ENCODE measurements at regions not wholly inside any gene's neighbourhood (a gene's known extent, or its start where the extent isn't known, plus 50 kb on each side); places are given as distances from the start of the nearest gene placed in this dataset.

GRCh38 chr3:193857996-193858395 is 265.0 kb downstream of the OPA1 start:
- Histone ChIP-seq H3K4me1 (ENCODE audit: insufficient read depth, low read length) (no peaks in the 10 kb centered on the region), H3K9me3 (ENCODE audit: low read length) (no peaks in the 10 kb centered on the region), H3K4me3 (ENCODE audit: low read length) (no peak overlapping the region), H3K36me3 (ENCODE audit: insufficient read depth, low read length) (no peaks in the 10 kb centered on the region), H3K27ac (ENCODE audit: low read depth, low read length) (no peak overlapping the region), H3K27me3 (ENCODE audit: insufficient read depth, low read length, poor library complexity, severe bottlenecking) (no peaks in the 10 kb centered on the region)
- H3K4me1 Mint-ChIP-seq, result no peaks in the 10 kb centered on the region
- ChIA-PET POLR2A (no interaction called here), CTCF (no interaction called here)
- DNase-seq, result no peak
- no peaks in the 10 kb centered on the region for H3K36me3 Mint-ChIP-seq
- H3K27ac Mint-ChIP-seq, result no peak overlapping the region
- no peak overlapping the region for H3K4me3 Mint-ChIP-seq
- H3K9me3 Mint-ChIP-seq, result no peaks in the 10 kb centered on the region
- H3K27me3 Mint-ChIP-seq, result peaks cover 0 to 1% of the 10 kb centered on the region in 2 donors

- H3K27ac ChIP-seq (ENCODE audit: low read depth, low read length), result no peak overlapping the region
- no peaks in the 10 kb centered on the region for H3K9me3 ChIP-seq (ENCODE audit: low read length)
- CTCF ChIA-PET, result no interaction called here
- no peaks in the 10 kb centered on the region for H3K27me3 ChIP-seq (ENCODE audit: insufficient read depth, low read length, poor library complexity, severe bottlenecking)
- peaks cover 0 to 5% of the 10 kb centered on the region in 2 donors for H3K27me3 Mint-ChIP-seq
- H3K4me1 ChIP-seq (ENCODE audit: insufficient read depth, low read length), result no peaks in the 10 kb centered on the region
- H3K4me1 Mint-ChIP-seq, result no peaks in the 10 kb centered on the region
- H3K36me3 Mint-ChIP-seq, result no peaks in the 10 kb centered on the region
- H3K27ac Mint-ChIP-seq, result no peak overlapping the region
- no peaks in the 10 kb centered on the region for H3K9me3 Mint-ChIP-seq
- no peak for DNase-seq
- H3K4me3 ChIP-seq (ENCODE audit: low read length), result no peak overlapping the region
- POLR2A ChIA-PET, result no interaction called here
- H3K36me3 ChIP-seq (ENCODE audit: insufficient read depth, low read length), result no peaks in the 10 kb centered on the region
- no peak overlapping the region for H3K4me3 Mint-ChIP-seq
Measured at GRCh38 chr3:193859195-193859594, 266.2 kb downstream of the OPA1 start.

- Histone ChIP-seq H3K4me1 (ENCODE audit: insufficient read depth, low read length) (no peaks in the 10 kb centered on the region), H3K4me3 (ENCODE audit: low read length) (no peak overlapping the region), H3K36me3 (ENCODE audit: insufficient read depth, low read length) (no peaks in the 10 kb centered on the region), H3K27me3 (ENCODE audit: insufficient read depth, low read length, poor library complexity, severe bottlenecking) (no peaks in the 10 kb centered on the region), H3K9me3 (ENCODE audit: low read length) (no peaks in the 10 kb centered on the region), H3K27ac (ENCODE audit: low read depth, low read length) (no peak overlapping the region)
- DNase-seq, result no peak
- Mint-ChIP-seq H3K4me1 (no peaks in the 10 kb centered on the region), H3K27ac (no peak overlapping the region), H3K4me3 (no peak overlapping the region), H3K9me3 (no peaks in the 10 kb centered on the region), H3K36me3 (no peaks in the 10 kb centered on the region), H3K27me3 (peaks cover 0 to 6% of the 10 kb centered on the region in 2 donors)
- ChIA-PET CTCF (no interaction called here), POLR2A (no interaction called here)
Measured at GRCh38 chr3:193861012-193861411, 268.0 kb downstream of the OPA1 start.

GRCh38 chr3:193862843-193863242 is 269.8 kb downstream of the OPA1 start:
- no peak overlapping the region for H3K27ac ChIP-seq (ENCODE audit: low read depth, low read length)
- Mint-ChIP-seq H3K27ac (no peak overlapping the region), H3K9me3 (no peaks in the 10 kb centered on the region), H3K27me3 (peaks cover 5 to 9% of the 10 kb centered on the region in 2 donors), H3K4me1 (no peaks in the 10 kb centered on the region), H3K36me3 (no peaks in the 10 kb centered on the region), H3K4me3 (no peak overlapping the region)
- H3K4me1 ChIP-seq (ENCODE audit: insufficient read depth, low read length), result no peaks in the 10 kb centered on the region
- no peak for DNase-seq
- no peaks in the 10 kb centered on the region for H3K9me3 ChIP-seq (ENCODE audit: low read length)
- no peak overlapping the region for H3K4me3 ChIP-seq (ENCODE audit: low read length)
- no peaks in the 10 kb centered on the region for H3K27me3 ChIP-seq (ENCODE audit: insufficient read depth, low read length, poor library complexity, severe bottlenecking)
- H3K36me3 ChIP-seq (ENCODE audit: insufficient read depth, low read length), result no peaks in the 10 kb centered on the region
- ChIA-PET CTCF (no interaction called here), POLR2A (no interaction called here)

GRCh38 chr3:193863657-193864357 is 270.8 kb downstream of the OPA1 start:
- Mint-ChIP-seq H3K4me3 (no peak overlapping the region), H3K27ac (no peak overlapping the region), H3K9me3 (no peaks in the 10 kb centered on the region), H3K4me1 (no peaks in the 10 kb centered on the region), H3K36me3 (no peaks in the 10 kb centered on the region), H3K27me3 (peaks cover 7 to 17% of the 10 kb centered on the region in 2 donors)
- Histone ChIP-seq H3K4me3 (ENCODE audit: low read length) (no peak overlapping the region), H3K4me1 (ENCODE audit: insufficient read depth, low read length) (no peaks in the 10 kb centered on the region), H3K9me3 (ENCODE audit: low read length) (no peaks in the 10 kb centered on the region), H3K27ac (ENCODE audit: low read depth, low read length) (no peak overlapping the region), H3K36me3 (ENCODE audit: insufficient read depth, low read length) (no peaks in the 10 kb centered on the region), H3K27me3 (ENCODE audit: insufficient read depth, low read length, poor library complexity, severe bottlenecking) (no peaks in the 10 kb centered on the region)
- no peak for DNase-seq
- ChIA-PET POLR2A (no interaction called here), CTCF (no interaction called here)

- no peak for DNase-seq
- Histone ChIP-seq H3K4me1 (ENCODE audit: insufficient read depth, low read length) (no peaks in the 10 kb centered on the region), H3K36me3 (ENCODE audit: insufficient read depth, low read length) (no peaks in the 10 kb centered on the region), H3K27ac (ENCODE audit: low read depth, low read length) (no peak overlapping the region), H3K4me3 (ENCODE audit: low read length) (no peak overlapping the region), H3K27me3 (ENCODE audit: insufficient read depth, low read length, poor library complexity, severe bottlenecking) (no peaks in the 10 kb centered on the region), H3K9me3 (ENCODE audit: low read length) (no peaks in the 10 kb centered on the region)
- Mint-ChIP-seq H3K4me1 (no peaks in the 10 kb centered on the region), H3K27me3 (peaks cover 12 to 23% of the 10 kb centered on the region in 2 donors), H3K36me3 (no peaks in the 10 kb centered on the region), H3K27ac (no peak overlapping the region), H3K9me3 (no peaks in the 10 kb centered on the region), H3K4me3 (no peak overlapping the region)
- POLR2A ChIA-PET, result no interaction called here
- CTCF ChIA-PET, result no interaction called here
Measured at GRCh38 chr3:193865339-193865738, 270.6 kb upstream of the HES1 start.

- H3K27me3 Mint-ChIP-seq, result peaks cover 12 to 28% of the 10 kb centered on the region in 2 donors
Measured at GRCh38 chr3:193865896-193866480, 270.0 kb upstream of the HES1 start.

GRCh38 chr3:193868590-193868989 is 267.4 kb upstream of the HES1 start:
- Histone ChIP-seq H3K27ac (ENCODE audit: low read depth, low read length) (no peak overlapping the region), H3K4me1 (ENCODE audit: insufficient read depth, low read length) (no peaks in the 10 kb centered on the region), H3K4me3 (ENCODE audit: low read length) (no peak overlapping the region), H3K36me3 (ENCODE audit: insufficient read depth, low read length) (no peaks in the 10 kb centered on the region), H3K9me3 (ENCODE audit: low read length) (no peaks in the 10 kb centered on the region), H3K27me3 (ENCODE audit: insufficient read depth, low read length, poor library complexity, severe bottlenecking) (no peaks in the 10 kb centered on the region)
- Mint-ChIP-seq H3K9me3 (no peaks in the 10 kb centered on the region), H3K36me3 (no peaks in the 10 kb centered on the region), H3K4me1 (no peaks in the 10 kb centered on the region), H3K4me3 (no peak overlapping the region), H3K27me3 (peaks cover 12 to 31% of the 10 kb centered on the region in 2 donors), H3K27ac (no peak overlapping the region)
- DNase-seq, result no peak
- CTCF ChIA-PET, result no interaction called here
- POLR2A ChIA-PET, result no interaction called here

More at GRCh38 chr3:193865896-193866480, 270.0 kb upstream of the HES1 start:
- ChIA-PET CTCF (no interaction called here), POLR2A (no interaction called here)
- H3K27ac ChIP-seq (ENCODE audit: low read depth, low read length), result no peak overlapping the region
- H3K27me3 ChIP-seq (ENCODE audit: insufficient read depth, low read length, poor library complexity, severe bottlenecking), result no peaks in the 10 kb centered on the region
- Mint-ChIP-seq H3K4me3 (no peak overlapping the region), H3K27ac (no peak overlapping the region), H3K9me3 (no peaks in the 10 kb centered on the region), H3K36me3 (no peaks in the 10 kb centered on the region), H3K4me1 (no peaks in the 10 kb centered on the region)
- no peaks in the 10 kb centered on the region for H3K4me1 ChIP-seq (ENCODE audit: insufficient read depth, low read length)
- H3K9me3 ChIP-seq (ENCODE audit: low read length), result no peaks in the 10 kb centered on the region
- H3K4me3 ChIP-seq (ENCODE audit: low read length), result no peak overlapping the region
- DNase-seq, result no peak
- H3K36me3 ChIP-seq (ENCODE audit: insufficient read depth, low read length), result no peaks in the 10 kb centered on the region

All from CD8-positive, alpha-beta memory T cell (primary cell).